Upper lobe of left lung (tissue), 6 donors: ENCODE measurements at regions not wholly inside any gene's neighbourhood (a gene's known extent, or its start where the extent isn't known, plus 50 kb on each side); places are given as distances from the start of the nearest gene placed in this dataset.

Experiments
- ATAC-seq, 2 donors: fragments of 200-7000 bp; cut with Tn5 transposase; one replicate each; pipeline ENCODE4 v1.9.1; 2022; ENCODE audit warnings: mild to moderate bottlenecking in 2 of 2, moderate library complexity in 2 of 2; ENCODE audit not compliant: low FRiP score in 2 of 2
- DNase-seq, 2 donors: peaks; one replicate each; pipeline ENCODE4 v3.0.0-alpha.2; 2019 to 2020
- H3K27ac ChIP-seq, 4 donors: fragments of 200-600 bp; sonication (generic); one replicate each; pipeline ENCODE4 v1.5.1; 2016 to 2019
- H3K27me3 ChIP-seq, 4 donors: fragments of 200-600 bp; sonication (generic); one replicate each; pipeline ENCODE4 v1.5.1; 2017 to 2019
- H3K36me3 ChIP-seq, 4 donors: fragments of 200-600 bp; sonication (generic); one replicate each; pipeline ENCODE4 v1.5.1; 2016 to 2019
- H3K4me1 ChIP-seq, 4 donors: fragments of 200-600 bp; sonication (generic); one replicate each; pipeline ENCODE4 v1.5.1; 2018 to 2019
- H3K4me3 ChIP-seq, 4 donors: fragments of 200-600 bp; sonication (generic); one replicate each; pipeline ENCODE4 v1.5.1; 2017 to 2019; ENCODE audit warnings: mild to moderate bottlenecking in 2 of 4, moderate library complexity in 1 of 4
- H3K9me3 ChIP-seq, 4 donors: fragments of 200-600 bp; sonication (generic); one replicate each; pipeline ENCODE4 v1.5.1; 2018 to 2019
- EP300 ChIP-seq, 4 donors: sonication (generic); formaldehyde crosslinking; IDR thresholded peaks; one replicate each; pipeline ENCODE4 v1.5.1; 2017; ENCODE audit warnings: antibody characterized with exemption in 4 of 4, control low read depth in 2 of 4
- POLR2A ChIP-seq, 4 donors: fragments of 450-650 bp; IDR thresholded peaks; one replicate each; pipeline ENCODE4 v1.5.1; 2016 to 2017; ENCODE audit warnings: antibody characterized with exemption in 4 of 4, mild to moderate bottlenecking in 2 of 4
- POLR2AphosphoS5 ChIP-seq, 2 donors: sonication (generic); formaldehyde crosslinking; IDR thresholded peaks; one replicate each; pipeline ENCODE4 v1.5.1; 2017; ENCODE audit warnings: antibody characterized with exemption in 2 of 2
- WGBS, 2 donors: methylation state at CpG; one replicate each; pipeline ENCODE4 v1.1.5; 2017 to 2018; 5-methylcytosine and 5-hydroxymethylcytosine counted together
- TF ChIP-seq, protein P1 (sequence below), 6 experiments: fragments of 450-650 bp in 4 of 6; fragments of 200-600 bp in 2 of 6; sonication (generic) in 2 of 6; IDR thresholded peaks; one replicate each; pipeline ENCODE4 v1.5.1; 2016 to 2019; ENCODE audit warnings: antibody characterized with exemption in 6 of 6
- donor health status: DM: no; HTN: no; CAD: no; lungs with moderate emphysema.
- donor health status: DM: no; HTN: yes; CAD: no; lungs with severe emphysema.

DNA sequence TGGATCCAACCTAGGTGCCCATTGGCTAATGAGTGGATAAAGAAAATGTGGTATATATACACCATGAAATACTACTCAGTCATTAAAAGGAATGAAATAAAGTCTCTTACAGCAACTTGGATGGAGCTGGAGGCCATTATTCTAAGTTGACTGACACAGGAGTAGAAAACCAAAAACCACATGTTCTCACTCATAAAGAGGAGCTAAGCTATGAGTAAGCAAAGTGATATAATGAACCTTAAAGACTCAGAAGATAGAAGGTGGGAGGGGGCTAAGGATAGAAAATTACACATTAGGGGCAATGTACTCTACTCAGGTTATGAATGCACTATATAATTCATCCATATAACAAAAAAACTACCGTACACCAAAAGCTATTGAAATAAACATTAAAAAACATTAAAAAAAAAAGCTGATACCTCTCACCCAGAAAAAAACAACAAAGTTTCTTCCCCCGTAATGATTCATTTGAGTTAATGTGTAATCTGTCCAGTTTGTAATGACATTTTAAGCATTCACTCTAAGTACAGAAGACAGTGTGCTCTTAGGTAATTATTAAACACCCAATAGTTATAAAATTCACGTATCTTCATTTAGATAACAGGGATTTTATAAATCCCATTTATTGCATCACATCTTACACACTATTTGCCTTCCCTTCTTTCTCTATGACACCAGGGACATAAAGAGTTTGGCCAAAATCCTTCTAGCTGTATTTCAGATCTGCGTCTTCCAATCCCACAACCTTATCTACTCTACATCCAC lies 941.5 kb downstream of the CDH11 start:
- Histone ChIP-seq H3K4me3 (no peak overlapping the region), H3K36me3 (no peaks in the 10 kb centered on the region), H3K27me3 (no peaks in the 10 kb centered on the region), H3K4me1 (no peaks in the 10 kb centered on the region), H3K27ac (no peak overlapping the region), H3K9me3 (peaks cover 0 to 15% (median 6%) of the 10 kb centered on the region in 4 donors)
- TF ChIP-seq, protein P1, sequence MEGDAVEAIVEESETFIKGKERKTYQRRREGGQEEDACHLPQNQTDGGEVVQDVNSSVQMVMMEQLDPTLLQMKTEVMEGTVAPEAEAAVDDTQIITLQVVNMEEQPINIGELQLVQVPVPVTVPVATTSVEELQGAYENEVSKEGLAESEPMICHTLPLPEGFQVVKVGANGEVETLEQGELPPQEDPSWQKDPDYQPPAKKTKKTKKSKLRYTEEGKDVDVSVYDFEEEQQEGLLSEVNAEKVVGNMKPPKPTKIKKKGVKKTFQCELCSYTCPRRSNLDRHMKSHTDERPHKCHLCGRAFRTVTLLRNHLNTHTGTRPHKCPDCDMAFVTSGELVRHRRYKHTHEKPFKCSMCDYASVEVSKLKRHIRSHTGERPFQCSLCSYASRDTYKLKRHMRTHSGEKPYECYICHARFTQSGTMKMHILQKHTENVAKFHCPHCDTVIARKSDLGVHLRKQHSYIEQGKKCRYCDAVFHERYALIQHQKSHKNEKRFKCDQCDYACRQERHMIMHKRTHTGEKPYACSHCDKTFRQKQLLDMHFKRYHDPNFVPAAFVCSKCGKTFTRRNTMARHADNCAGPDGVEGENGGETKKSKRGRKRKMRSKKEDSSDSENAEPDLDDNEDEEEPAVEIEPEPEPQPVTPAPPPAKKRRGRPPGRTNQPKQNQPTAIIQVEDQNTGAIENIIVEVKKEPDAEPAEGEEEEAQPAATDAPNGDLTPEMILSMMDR (IDR thresholded peaks at IDR 0.05) = no peak
- TF ChIP-seq POLR2AphosphoS5 (IDR thresholded peaks at IDR 0.05) (no peak), EP300 (IDR thresholded peaks at IDR 0.05) (no peak), POLR2A (IDR thresholded peaks at IDR 0.05) (no peak)
- DNase-seq (no peak), ATAC-seq (no peak)
- 82% methylated on average over 4 of the region's 4 CpGs for WGBS, 2 donors

GRCh38 chr16:64174327-64174726 lies 947.5 kb downstream of the CDH11 start:
- no peak for DNase-seq
- Histone ChIP-seq H3K27me3 (no peaks in the 10 kb centered on the region), H3K4me1 (no peaks in the 10 kb centered on the region), H3K4me3 (no peak overlapping the region), H3K36me3 (no peaks in the 10 kb centered on the region), H3K27ac (no peak overlapping the region), H3K9me3 (peaks cover 0 to 15% (median 6%) of the 10 kb centered on the region in 4 donors)
- TF ChIP-seq POLR2AphosphoS5 (IDR thresholded peaks at IDR 0.05) (no peak), POLR2A (IDR thresholded peaks at IDR 0.05) (no peak), EP300 (IDR thresholded peaks at IDR 0.05) (no peak)
- TF ChIP-seq, protein P1 (IDR thresholded peaks at IDR 0.05) = no peak
- 66% methylated on average over 2 of the region's 2 CpGs for WGBS, 2 donors
- ATAC-seq = no peak

DNA sequence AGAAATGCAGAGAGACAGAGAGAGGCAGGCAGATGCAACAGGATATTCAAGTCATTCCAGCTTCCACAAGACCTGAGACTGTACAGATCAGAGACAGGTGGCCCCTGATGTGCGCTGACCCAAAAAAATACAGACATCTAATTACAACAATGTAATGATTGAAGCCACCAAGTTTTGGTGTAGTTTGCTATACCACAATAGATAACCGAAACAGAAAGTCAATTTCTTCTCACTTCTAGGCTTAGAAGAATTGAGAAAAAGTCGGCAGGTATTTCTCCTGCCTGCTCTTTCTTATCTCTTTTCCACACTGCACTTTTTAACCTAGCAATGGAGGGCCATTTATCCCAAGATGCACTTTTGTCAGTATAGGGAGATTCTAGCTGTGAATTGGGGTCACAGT lies 949.2 kb downstream of the CDH11 start:
- 81 to 83% methylated on average over 3 of the region's 3 CpGs for WGBS, 2 donors
- Histone ChIP-seq H3K4me3 (no peak overlapping the region), H3K9me3 (peaks cover 0 to 3% (median 0%) of the 10 kb centered on the region in 4 donors), H3K4me1 (no peaks in the 10 kb centered on the region), H3K27ac (no peak overlapping the region), H3K27me3 (no peaks in the 10 kb centered on the region), H3K36me3 (no peaks in the 10 kb centered on the region)
- TF ChIP-seq, protein P1 (IDR thresholded peaks at IDR 0.05) = no peak
- no peak for TF ChIP-seq POLR2AphosphoS5 (IDR thresholded peaks at IDR 0.05)
- TF ChIP-seq POLR2A (IDR thresholded peaks at IDR 0.05) = no peak
- no peak for TF ChIP-seq EP300 (IDR thresholded peaks at IDR 0.05)
- ATAC-seq = no peak
- no peak for DNase-seq

GRCh38 chr16:64172226-64172625 lies 949.6 kb downstream of the CDH11 start:
- ATAC-seq (no peak), DNase-seq (no peak)
- Histone ChIP-seq H3K36me3 (no peaks in the 10 kb centered on the region), H3K27me3 (no peaks in the 10 kb centered on the region), H3K4me3 (no peak overlapping the region), H3K27ac (no peak overlapping the region), H3K4me1 (no peaks in the 10 kb centered on the region), H3K9me3 (no peaks in the 10 kb centered on the region)
- 85 to 87% methylated on average over 1 of the region's 1 CpG for WGBS, 2 donors
- TF ChIP-seq, protein P1 (IDR thresholded peaks at IDR 0.05) = no peak
- TF ChIP-seq POLR2A (IDR thresholded peaks at IDR 0.05) (no peak), EP300 (IDR thresholded peaks at IDR 0.05) (no peak), POLR2AphosphoS5 (IDR thresholded peaks at IDR 0.05) (no peak)

DNA sequence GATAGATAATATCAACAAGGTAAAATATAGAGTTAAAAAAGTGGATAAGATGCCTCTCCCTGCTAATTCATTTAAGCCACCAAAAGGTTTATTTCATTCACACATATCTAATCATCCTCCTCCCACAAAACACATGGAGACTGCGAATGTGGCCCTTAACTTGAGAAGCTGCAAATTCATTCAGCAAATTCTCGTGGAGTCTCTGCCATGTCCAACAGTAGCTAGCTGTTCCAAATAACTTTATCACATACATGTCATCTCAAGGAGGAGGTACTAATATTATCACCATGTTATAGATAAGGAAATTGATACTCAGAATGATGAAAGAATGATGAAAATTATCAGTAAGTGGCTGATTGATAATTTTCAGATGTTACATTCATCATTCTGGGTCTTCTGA lies 950.2 kb downstream of the CDH11 start:
- 71 to 77% methylated on average over 2 of the region's 2 CpGs for WGBS, 2 donors
- no peak for ATAC-seq
- no peak overlapping the region for H3K4me3 ChIP-seq
- no peaks in the 10 kb centered on the region for H3K27me3 ChIP-seq
- no peaks in the 10 kb centered on the region for H3K36me3 ChIP-seq
- TF ChIP-seq, protein P1 (IDR thresholded peaks at IDR 0.05) = no peak
- TF ChIP-seq POLR2A (IDR thresholded peaks at IDR 0.05) = no peak
- no peak for TF ChIP-seq POLR2AphosphoS5 (IDR thresholded peaks at IDR 0.05)
- no peak for TF ChIP-seq EP300 (IDR thresholded peaks at IDR 0.05)
- no peak overlapping the region for H3K27ac ChIP-seq
- H3K4me1 ChIP-seq = no peaks in the 10 kb centered on the region
- no peak for DNase-seq
- no peaks in the 10 kb centered on the region for H3K9me3 ChIP-seq
